ENCODE measurements at regions not wholly inside any gene's neighbourhood (a gene's known extent, or its start where the extent isn't known, plus 50 kb on each side); places are given as distances from the start of the nearest gene placed in this dataset.
"Not testable (repeated sequence)": the region's sequence is repeated elsewhere in the genome, so short reads cannot be mapped to it uniquely, and the experiment has no call there.

GRCh38 chr21:17738176-17738953 lies 80.8 kb downstream of the C21orf91 start:
- intact Hi-C loops (cut with DNase I): no loop called here
- ATAC-seq (ENCODE audit: poor library complexity) (no peak), DNase-seq (no peak)

GRCh38 chr21:17736072-17736471 lies 83.1 kb downstream of the C21orf91 start:
- ATAC-seq (ENCODE audit: poor library complexity) (no peak), DNase-seq (no peak)
- intact Hi-C loops (cut with DNase I): no loop called here

DNA sequence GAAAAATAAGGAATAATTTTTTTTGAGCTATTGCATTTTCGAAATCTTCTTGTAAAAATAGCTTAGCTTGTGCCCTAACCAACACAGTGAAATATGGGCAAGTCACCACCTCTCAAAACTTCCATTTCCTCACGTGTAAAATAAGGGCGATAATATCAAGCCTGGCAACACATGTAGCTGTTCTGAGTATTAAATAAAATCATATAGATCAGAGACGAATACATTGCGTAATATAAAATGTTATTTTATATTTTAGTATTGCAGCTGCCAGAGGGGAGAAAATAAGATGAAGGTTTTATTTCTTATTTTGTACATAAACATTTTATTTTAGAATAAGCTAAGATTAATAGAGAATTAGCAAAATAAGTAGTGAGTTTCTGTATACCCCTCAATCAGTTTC lies 85.9 kb downstream of the C21orf91 start:
- ATAC-seq (ENCODE audit: poor library complexity): no peak
- intact Hi-C loops (cut with DNase I): no loop called here
- DNase-seq: no peak

- intact Hi-C loops (cut with DNase I): no loop called here
- no peak for DNase-seq
- no peak for ATAC-seq (ENCODE audit: poor library complexity)
Observed at GRCh38 chr21:17732306-17732705, 86.8 kb downstream of the C21orf91 start.

DNA sequence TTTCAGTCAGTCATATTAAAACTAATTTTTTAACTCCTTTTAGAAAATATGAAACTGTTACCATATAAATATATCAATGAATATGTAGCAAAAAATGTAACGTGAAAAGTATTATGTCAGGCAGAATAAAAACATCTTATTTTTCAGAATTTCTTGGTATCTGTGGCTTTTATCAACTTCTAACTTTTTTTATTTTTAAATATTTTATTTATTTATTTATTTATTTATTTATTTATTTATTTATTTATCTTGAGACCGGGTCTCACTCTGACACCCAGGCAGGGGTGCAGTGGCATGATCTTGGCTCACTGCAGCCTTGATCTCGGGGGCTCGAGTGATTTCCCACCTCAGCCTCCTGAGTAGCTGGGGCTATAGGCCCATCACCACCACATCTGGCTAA lies 87.6 kb downstream of the C21orf91 start:
- intact Hi-C loops (cut with DNase I): no loop called here
- ATAC-seq (ENCODE audit: poor library complexity) (no peak), DNase-seq (no peak)

GRCh38 chr21:17730782-17731181 lies 88.4 kb downstream of the C21orf91 start:
- DNase-seq (no peak), ATAC-seq (ENCODE audit: poor library complexity) (no peak)
- intact Hi-C loops (cut with DNase I): no loop called here

GRCh38 chr21:17729455-17729854 lies 89.7 kb downstream of the C21orf91 start:
- DNase-seq (no peak), ATAC-seq (ENCODE audit: poor library complexity) (no peak)
- intact Hi-C loops (cut with DNase I): no loop called here

GRCh38 chr21:17727361-17727760 lies 91.8 kb downstream of the C21orf91 start:
- DNase-seq: no peak
- ATAC-seq (ENCODE audit: poor library complexity): no peak
- intact Hi-C loops (cut with DNase I): no loop called here

DNA sequence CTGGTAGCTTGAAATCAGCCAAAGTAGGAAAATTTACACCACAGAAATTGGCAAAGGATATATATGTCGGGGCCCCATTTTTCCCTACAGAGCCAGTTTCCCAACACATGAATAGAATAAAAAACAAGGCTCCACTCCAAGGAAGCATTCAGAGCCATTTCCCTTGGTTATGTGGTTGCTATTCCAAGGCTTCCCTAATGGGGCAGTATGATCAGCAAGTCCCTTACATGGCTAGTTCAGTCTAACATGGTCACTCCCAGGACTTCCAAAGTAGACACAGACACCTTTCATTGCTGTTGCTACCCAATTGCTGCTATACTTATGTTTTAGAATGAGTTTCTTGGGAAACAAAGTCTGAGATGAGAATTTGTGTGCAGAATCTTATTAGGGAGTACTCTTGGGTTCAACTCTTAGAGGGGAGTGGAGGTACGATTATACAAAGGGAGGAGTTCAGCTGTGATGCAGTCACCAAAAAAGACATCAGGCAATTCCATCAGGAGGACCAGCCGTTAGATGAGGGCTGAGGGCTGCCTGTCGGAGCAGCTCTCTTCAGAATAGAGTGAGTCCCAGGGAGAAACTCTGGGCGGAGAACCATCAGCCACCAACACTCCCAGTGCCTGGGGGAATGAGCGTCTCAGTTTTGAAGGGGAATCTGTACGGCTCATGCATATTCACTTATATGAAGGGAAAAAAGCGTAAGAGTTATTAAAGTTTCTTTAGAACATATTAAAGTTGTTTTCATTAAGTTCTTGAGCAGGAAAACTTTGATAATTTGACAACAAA lies 92.9 kb downstream of the C21orf91 start:
- ATAC-seq (ENCODE audit: poor library complexity): no peak
- DNase-seq: no peak
- intact Hi-C loops (cut with DNase I): no loop called here

DNA sequence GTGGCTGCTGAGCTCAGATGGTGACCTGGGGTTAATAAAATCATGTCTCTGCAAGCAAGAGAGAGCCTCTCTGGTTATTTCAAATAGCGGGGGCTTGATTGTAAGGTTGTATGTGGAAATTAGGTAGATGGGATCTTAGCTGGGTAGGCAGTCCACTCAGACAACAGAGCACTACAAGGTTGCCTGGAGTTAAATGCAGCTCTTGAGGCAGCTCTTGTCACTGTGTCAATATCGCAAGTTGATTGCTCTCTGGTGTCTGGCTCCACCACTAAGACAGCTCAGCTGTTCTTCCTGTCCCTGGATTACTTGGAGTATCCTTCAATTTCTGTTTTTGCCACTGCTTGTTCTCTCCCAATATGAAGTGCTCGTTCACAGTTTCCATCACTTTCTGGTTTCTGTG lies 93.8 kb downstream of the C21orf91 start:
- intact Hi-C loops (cut with DNase I): no loop called here
- ATAC-seq (ENCODE audit: poor library complexity) (no peak), DNase-seq (no peak)

DNA sequence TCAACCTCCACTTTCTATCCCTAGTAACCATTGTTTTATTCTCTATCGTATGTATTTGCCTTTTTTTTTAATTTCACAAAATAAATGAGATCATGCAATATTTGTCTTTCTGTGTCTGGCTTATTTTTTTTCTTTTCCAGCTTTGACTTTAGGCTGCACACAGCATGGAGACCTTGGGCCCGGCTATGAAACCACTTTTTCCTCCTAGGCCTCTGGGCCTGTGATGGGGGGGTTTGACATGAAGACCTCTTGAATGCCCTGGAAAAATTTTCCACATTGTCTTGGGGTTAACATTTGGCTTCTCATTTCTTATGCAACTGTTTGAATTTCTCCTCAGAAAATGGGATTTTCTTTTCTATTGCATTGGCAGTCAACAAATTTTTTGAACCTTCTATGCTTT lies 100.2 kb upstream of the BTG3 start:
- no peak for DNase-seq
- ATAC-seq (ENCODE audit: poor library complexity): no peak
- intact Hi-C loops (cut with DNase I): no loop called here

GRCh38 chr21:17711896-17712295 lies 99.2 kb upstream of the BTG3 start:
- ATAC-seq (ENCODE audit: poor library complexity) (no peak), DNase-seq (no peak)
- intact Hi-C loops (cut with DNase I): no loop called here

DNA sequence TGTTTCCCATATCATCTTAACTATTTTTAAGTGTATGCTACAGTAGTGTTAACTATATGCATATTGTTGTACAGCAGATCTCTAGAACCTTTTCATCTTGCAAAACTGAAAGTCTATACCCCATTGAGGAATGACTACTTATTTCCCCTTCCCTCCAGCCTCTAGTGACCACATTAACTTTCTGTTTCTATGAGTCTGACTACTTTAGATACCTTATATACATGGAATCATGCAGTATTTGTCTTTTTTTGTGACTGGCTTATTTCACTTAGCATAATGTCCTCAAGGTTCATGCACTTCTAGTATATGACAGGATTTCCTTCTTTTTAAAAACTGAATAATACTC lies 96.5 kb upstream of the BTG3 start:
- intact Hi-C loops (cut with DNase I): no loop called here
- DNase-seq (no peak), ATAC-seq (ENCODE audit: poor library complexity) (no peak)

- no peak for DNase-seq
- intact Hi-C loops (cut with DNase I): no loop called here
- ATAC-seq (ENCODE audit: poor library complexity): no peak
Observed at GRCh38 chr21:17708522-17709265, 96.0 kb upstream of the BTG3 start.

GRCh38 chr21:17699524-17700189 lies 87.0 kb upstream of the BTG3 start:
- DNase-seq: no peak
- no peak for ATAC-seq (ENCODE audit: poor library complexity)
- intact Hi-C loops (cut with DNase I): no loop called here

- no peak for ATAC-seq (ENCODE audit: poor library complexity)
- intact Hi-C loops (cut with DNase I): no loop called here
Observed at GRCh38 chr21:17697473-17697872, 84.8 kb upstream of the BTG3 start.

DNA sequence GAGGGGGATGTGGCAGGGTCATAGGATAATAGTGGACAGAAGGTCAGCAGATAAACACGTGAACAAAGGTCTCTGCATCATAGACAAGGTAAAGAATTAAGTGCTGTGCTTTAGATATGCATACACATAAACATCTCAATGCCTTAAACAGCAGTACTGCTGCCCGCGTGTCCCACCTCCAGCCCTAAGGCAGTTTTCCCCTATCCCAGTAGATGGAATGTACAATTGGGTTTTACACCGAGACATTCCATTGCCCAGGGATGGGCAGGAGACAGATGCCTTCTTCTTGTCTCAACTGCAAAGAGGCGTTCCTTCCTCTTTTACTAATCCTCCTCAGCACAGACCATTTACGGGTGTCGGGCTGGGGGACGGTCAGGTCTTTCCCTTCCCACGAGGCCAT lies 81.7 kb upstream of the BTG3 start:
- intact Hi-C loops (cut with DNase I); ATAC-seq (ENCODE audit: poor library complexity); DNase-seq: not testable (repeated sequence)

More at GRCh38 chr21:17697473-17697872, 84.8 kb upstream of the BTG3 start:
- DNase-seq: no peak

- DNase-seq (no peak), ATAC-seq (ENCODE audit: poor library complexity) (no peak)
- intact Hi-C loops (cut with DNase I): no loop called here
Observed at GRCh38 chr21:17693801-17694200, 81.1 kb upstream of the BTG3 start.

DNA sequence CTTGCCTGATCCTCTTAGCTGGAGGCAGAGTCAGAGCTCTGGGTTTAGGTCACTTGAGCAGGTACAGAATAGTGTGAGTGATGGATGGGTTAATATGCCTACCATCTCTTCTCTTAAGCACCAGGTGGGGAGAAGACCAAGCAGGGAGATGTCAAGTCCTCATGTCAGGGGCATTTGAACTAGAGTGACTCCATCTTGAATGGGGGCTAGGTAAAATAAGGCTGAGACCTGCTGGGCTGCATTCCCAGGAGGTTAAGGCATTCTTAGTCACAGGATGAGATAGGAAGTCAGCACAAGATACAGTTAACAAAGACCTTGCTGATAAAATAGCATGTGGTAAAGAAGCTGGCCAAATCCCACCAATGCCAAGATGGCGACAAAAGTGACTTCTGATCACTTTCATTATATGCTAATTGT lies 77.4 kb upstream of the BTG3 start:
- no peak for ATAC-seq (ENCODE audit: poor library complexity)
- intact Hi-C loops (cut with DNase I): no loop called here
- no peak for DNase-seq
